Umbilical cord (tissue), 1 donor: ENCODE measurements at regions not wholly inside any gene's neighbourhood (a gene's known extent, or its start where the extent isn't known, plus 50 kb on each side); places are given as distances from the start of the nearest gene placed in this dataset.

Experiments
- DNase-seq: peaks from one replicate; pipeline ENCODE4 v3.0.0-alpha.2; 2015; ENCODE audit warnings: low spot score

GRCh38 chr11:92658733-92659132 is 310.7 kb upstream of the MTNR1B start:
- no peak for DNase-seq

GRCh38 chr11:92659793-92660192 is 309.7 kb upstream of the MTNR1B start:
- no peak for DNase-seq

GRCh38 chr11:92662601-92663360 is 306.7 kb upstream of the MTNR1B start:
- DNase-seq, result no peak

GRCh38 chr11:92663539-92663938 is 305.9 kb upstream of the MTNR1B start:
- DNase-seq, result no peak

GRCh38 chr11:92667486-92668152 is 301.8 kb upstream of the MTNR1B start:
- no peak for DNase-seq

GRCh38 chr11:92670308-92670890 is 299.1 kb upstream of the MTNR1B start:
- DNase-seq, result no peak

- DNase-seq, result no peak
Observed at GRCh38 chr11:92671081-92671480, 298.4 kb upstream of the MTNR1B start.

GRCh38 chr11:92675303-92675702 is 294.1 kb upstream of the MTNR1B start:
- DNase-seq, result no peak

- no peak for DNase-seq
Observed at GRCh38 chr11:92675810-92676209, 293.6 kb upstream of the MTNR1B start.

- DNase-seq, result no peak
Observed at GRCh38 chr11:92678008-92678611, 291.3 kb upstream of the MTNR1B start.

GRCh38 chr11:92681586-92681985 is 287.9 kb upstream of the MTNR1B start:
- no peak for DNase-seq

GRCh38 chr11:92682136-92682535 is 287.3 kb upstream of the MTNR1B start:
- DNase-seq, result no peak

GRCh38 chr11:92682952-92683351 is 286.5 kb upstream of the MTNR1B start:
- no peak for DNase-seq

GRCh38 chr11:92685049-92685448 is 284.4 kb upstream of the MTNR1B start:
- DNase-seq, result no peak

- DNase-seq, result no peak
Observed at GRCh38 chr11:92687724-92688123, 281.7 kb upstream of the MTNR1B start.

GRCh38 chr11:92688416-92688815 is 281.0 kb upstream of the MTNR1B start:
- no peak for DNase-seq

GRCh38 chr11:92692826-92693546 is 276.5 kb upstream of the MTNR1B start:
- DNase-seq, result no peak

GRCh38 chr11:92696076-92696475 is 273.4 kb upstream of the MTNR1B start:
- no peak for DNase-seq

- peak; percentile 80 for DNase-seq
Observed at GRCh38 chr11:92697461-92698312, 271.8 kb upstream of the MTNR1B start.

GRCh38 chr11:92698742-92699141 is 270.7 kb upstream of the MTNR1B start:
- DNase-seq, result no peak
